Stomach (tissue), 4 donors: ENCODE measurements at regions not wholly inside any gene's neighbourhood (a gene's known extent, or its start where the extent isn't known, plus 50 kb on each side); places are given as distances from the start of the nearest gene placed in this dataset.

Source experiments
- CTCF ChIP-seq, 7 experiments: fragments of 450-650 bp in 4 of 7; fragments of 200-600 bp in 3 of 7; sonication (generic) in 3 of 7; IDR thresholded peaks; one replicate each; pipeline ENCODE4 v1.5.1; 2016 to 2019; ENCODE audit warnings: antibody characterized with exemption in 7 of 7, control low read depth in 2 of 7, mild to moderate bottlenecking in 1 of 7
- EP300 ChIP-seq: sonication (generic); formaldehyde crosslinking; IDR thresholded peaks from one replicate; pipeline ENCODE4 v1.6.1; 2017; ENCODE audit warnings: antibody characterized with exemption
- POLR2A ChIP-seq, 4 donors: fragments of 450-650 bp; IDR thresholded peaks; one replicate each; pipeline ENCODE4 v1.6.1; 2016; ENCODE audit warnings: antibody characterized with exemption in 4 of 4, control low read depth in 2 of 4, mild to moderate bottlenecking in 1 of 4, moderate library complexity in 1 of 4
- POLR2AphosphoS5 ChIP-seq, 3 donors: sonication (generic); formaldehyde crosslinking; IDR thresholded peaks; one replicate each; pipeline ENCODE4 v1.6.1; 2016; ENCODE audit warnings: antibody characterized with exemption in 3 of 3

- TF ChIP-seq CTCF (IDR thresholded peaks at IDR 0.05) (no peak), POLR2A (IDR thresholded peaks at IDR 0.05) (no peak), POLR2AphosphoS5 (IDR thresholded peaks at IDR 0.05) (no peak), EP300 (no peak)
These were observed 307.5 kb downstream of the TBC1D4 start for GRCh38 chr13:75174481-75174880.
